ENCODE measurements at regions not wholly inside any gene's neighbourhood (a gene's known extent, or its start where the extent isn't known, plus 50 kb on each side); places are given as distances from the start of the nearest gene placed in this dataset.
A peak's percentile ranks its signal among the peaks of the same experiment; 100 is the strongest.

GRCh38 chr20:17856837-17857605 is 111.6 kb downstream of the SNX5 start:
- H3K27ac Mint-ChIP-seq (ENCODE audit: unreplicated experiment): no peak overlapping the region
- no peaks in the 10 kb centered on the region for H3K36me3 Mint-ChIP-seq (ENCODE audit: low read depth)
- no peak overlapping the region for H3K4me3 Mint-ChIP-seq

GRCh38 chr20:17856024-17856564 is 112.5 kb downstream of the SNX5 start:
- Mint-ChIP-seq H3K27ac (ENCODE audit: unreplicated experiment) (no peak overlapping the region), H3K9me3 (no peaks in the 10 kb centered on the region), H3K4me3 (no peak overlapping the region), H3K36me3 (ENCODE audit: low read depth) (no peaks in the 10 kb centered on the region), H3K27me3 (ENCODE audit: low read depth) (no peaks in the 10 kb centered on the region), H3K4me1 (peaks cover 16% of the 10 kb centered on the region)
- TF ChIP-seq CTCF (conservative IDR thresholded peaks at IDR 0.05): no peak
- DNase-seq (ENCODE audit: low read depth, low spot score): no peak

More at GRCh38 chr20:17856837-17857605, 111.6 kb downstream of the SNX5 start:
- Mint-ChIP-seq H3K27me3 (ENCODE audit: low read depth) (no peaks in the 10 kb centered on the region), H3K9me3 (no peaks in the 10 kb centered on the region), H3K4me1 (peaks cover 16% of the 10 kb centered on the region)
- DNase-seq (ENCODE audit: low read depth, low spot score): no peak
- TF ChIP-seq CTCF (conservative IDR thresholded peaks at IDR 0.05): no peak

DNA sequence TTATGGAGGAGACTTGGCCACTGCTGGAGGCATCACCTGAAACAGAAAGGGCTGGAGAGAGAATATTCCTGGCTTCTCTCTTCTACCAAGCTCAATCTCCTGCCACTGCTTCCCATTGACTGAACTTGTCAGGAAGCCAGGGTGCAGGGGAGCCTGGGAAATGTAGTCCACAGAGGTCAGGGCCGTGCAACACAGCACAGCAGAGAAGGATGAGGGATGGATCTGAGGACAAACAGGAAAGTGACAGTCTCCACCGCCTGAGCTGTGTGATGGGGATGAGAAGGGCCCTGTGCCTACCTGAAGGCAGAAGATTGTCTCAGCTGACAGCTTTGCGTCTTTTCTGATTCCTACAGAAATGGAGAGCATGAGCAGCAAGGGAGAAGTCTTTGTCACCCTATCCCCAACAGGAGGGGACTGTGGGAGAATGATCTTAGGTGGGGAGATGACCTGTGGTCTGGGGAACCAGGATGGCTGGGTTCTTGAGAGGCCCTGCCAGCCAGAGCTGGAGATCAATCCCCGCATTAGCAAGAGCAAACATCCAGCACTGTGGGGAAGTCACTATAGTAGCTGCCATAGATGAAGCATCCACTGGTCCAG is 114.2 kb downstream of the SNX5 start:
- H3K4me1 Mint-ChIP-seq: peaks cover 23% of the 10 kb centered on the region
- H3K4me3 Mint-ChIP-seq: no peak overlapping the region
- DNase-seq (ENCODE audit: low read depth, low spot score): peak; percentile 19
- no peaks in the 10 kb centered on the region for H3K27me3 Mint-ChIP-seq (ENCODE audit: low read depth)
- peak overlapping the region; percentile 27 for H3K27ac Mint-ChIP-seq (ENCODE audit: unreplicated experiment)
- H3K9me3 Mint-ChIP-seq: peaks cover 2% of the 10 kb centered on the region
- no peak for TF ChIP-seq CTCF (conservative IDR thresholded peaks at IDR 0.05)
- no peaks in the 10 kb centered on the region for H3K36me3 Mint-ChIP-seq (ENCODE audit: low read depth)

GRCh38 chr20:17852323-17852722 is 116.3 kb downstream of the SNX5 start:
- Mint-ChIP-seq H3K4me3 (no peak overlapping the region), H3K36me3 (ENCODE audit: low read depth) (no peaks in the 10 kb centered on the region), H3K4me1 (peaks cover 23% of the 10 kb centered on the region), H3K27me3 (ENCODE audit: low read depth) (no peaks in the 10 kb centered on the region), H3K9me3 (peaks cover 4% of the 10 kb centered on the region), H3K27ac (ENCODE audit: unreplicated experiment) (no peak overlapping the region)
- DNase-seq (ENCODE audit: low read depth, low spot score): no peak
- no peak for TF ChIP-seq CTCF (conservative IDR thresholded peaks at IDR 0.05)

GRCh38 chr20:17850684-17851026 is 117.9 kb downstream of the SNX5 start:
- H3K27ac Mint-ChIP-seq (ENCODE audit: unreplicated experiment): no peak overlapping the region
- H3K4me3 Mint-ChIP-seq: no peak overlapping the region
- no peaks in the 10 kb centered on the region for H3K36me3 Mint-ChIP-seq (ENCODE audit: low read depth)
- DNase-seq (ENCODE audit: low read depth, low spot score): no peak
- no peaks in the 10 kb centered on the region for H3K27me3 Mint-ChIP-seq (ENCODE audit: low read depth)
- H3K9me3 Mint-ChIP-seq: peaks cover 4% of the 10 kb centered on the region
- no peak for TF ChIP-seq CTCF (conservative IDR thresholded peaks at IDR 0.05)
- peaks cover 25% of the 10 kb centered on the region for H3K4me1 Mint-ChIP-seq

All from neural crest cell (in vitro differentiated cells).